ENCODE measurements at regions not wholly inside any gene's neighbourhood (a gene's known extent, or its start where the extent isn't known, plus 50 kb on each side); places are given as distances from the start of the nearest gene placed in this dataset.
"Not testable (repeated sequence)": the region's sequence is repeated elsewhere in the genome, so short reads cannot be mapped to it uniquely, and the experiment has no call there.

GRCh38 chr11:81241672-81242275 lies 1491.9 kb downstream of the FAM181B start:
- FAIRE-seq: no peak

- FAIRE-seq: peak; percentile 82
Measured at GRCh38 chr11:81237139-81237538, 1496.5 kb downstream of the FAM181B start.

GRCh38 chr11:81227409-81227808 lies 1506.3 kb downstream of the FAM181B start:
- not testable (repeated sequence) for FAIRE-seq

GRCh38 chr11:81224396-81224795 lies 1509.3 kb downstream of the FAM181B start:
- FAIRE-seq: no peak

- no peak for FAIRE-seq
Measured at GRCh38 chr11:81222491-81222890, 1511.2 kb downstream of the FAM181B start.

GRCh38 chr11:81220146-81220895 lies 1513.3 kb downstream of the FAM181B start:
- no peak for FAIRE-seq

GRCh38 chr11:81219661-81220060 lies 1514.0 kb downstream of the FAM181B start:
- FAIRE-seq: no peak

- no peak for FAIRE-seq
Measured at GRCh38 chr11:81218440-81218839, 1515.2 kb downstream of the FAM181B start.

- FAIRE-seq: no peak
Measured at GRCh38 chr11:81211050-81211449, 1522.6 kb downstream of the FAM181B start.

- FAIRE-seq: no peak
Measured at GRCh38 chr11:81207421-81208054, 1526.1 kb downstream of the FAM181B start.

GRCh38 chr11:81203876-81204275 lies 1529.8 kb downstream of the FAM181B start:
- no peak for FAIRE-seq

- no peak for FAIRE-seq
Measured at GRCh38 chr11:81197396-81197795, 1536.3 kb downstream of the FAM181B start.

- no peak for FAIRE-seq
Measured at GRCh38 chr11:81192516-81192915, 1541.1 kb downstream of the FAM181B start.

- FAIRE-seq: no peak
Measured at GRCh38 chr11:81190546-81190945, 1543.1 kb downstream of the FAM181B start.

GRCh38 chr11:81187033-81187432 lies 1546.6 kb downstream of the FAM181B start:
- FAIRE-seq: not testable (repeated sequence)

- FAIRE-seq: no peak
Measured at GRCh38 chr11:81174646-81175330, 1558.9 kb downstream of the FAM181B start.

- FAIRE-seq: no peak
Measured at GRCh38 chr11:81165164-81165563, 1568.5 kb downstream of the FAM181B start.

- no peak for FAIRE-seq
Measured at GRCh38 chr11:81159900-81160299, 1573.8 kb downstream of the FAM181B start.

GRCh38 chr11:81135570-81135969 lies 1598.1 kb downstream of the FAM181B start:
- FAIRE-seq: no peak

- FAIRE-seq: no peak
Measured at GRCh38 chr11:81129618-81130017, 1604.0 kb downstream of the FAM181B start.

GRCh38 chr11:81112718-81113117 lies 1620.9 kb downstream of the FAM181B start:
- FAIRE-seq: no peak

GRCh38 chr11:81104051-81104450 lies 1629.6 kb downstream of the FAM181B start:
- FAIRE-seq: no peak

- FAIRE-seq: no peak
Measured at GRCh38 chr11:81098471-81098870, 1635.2 kb downstream of the FAM181B start.
